Gastrocnemius medialis (tissue), 4 donors: ENCODE measurements at regions not wholly inside any gene's neighbourhood (a gene's known extent, or its start where the extent isn't known, plus 50 kb on each side); places are given as distances from the start of the nearest gene placed in this dataset.

Source experiments
- ATAC-seq, 2 donors: fragments of 150-250 bp; one replicate each; pipeline ENCODE4 v1.9.1; 2016
- DNase-seq, 2 donors: peaks; one replicate each; pipeline ENCODE4 v3.0.0-alpha.2; 2019
- H3K27ac ChIP-seq, 4 donors: fragments of 200-600 bp; sonication (generic); 1 replicate in 1 of 4; 2 replicates in 3 of 4; pipeline ENCODE4 v1.5.1; 2016 to 2018; ENCODE audit warnings: mild to moderate bottlenecking in 2 of 4, moderate library complexity in 1 of 4
- H3K27me3 ChIP-seq, 3 donors: fragments of 200-600 bp; sonication (generic) in 2 of 3; 1 replicate in 1 of 3; 2 replicates in 2 of 3; pipeline versions ENCODE4 v1.5.1 to v1.6.0; 2016 to 2019; ENCODE audit warnings: mild to moderate bottlenecking in 1 of 3, moderate library complexity in 1 of 3
- H3K36me3 ChIP-seq, 2 donors: fragments of 200-600 bp; sonication (generic) in 1 of 2; one replicate each; pipeline ENCODE4 v1.5.1; 2017 to 2018
- H3K4me1 ChIP-seq, 2 donors: fragments of 200-600 bp; sonication (generic) in 1 of 2; one replicate each; pipeline ENCODE4 v1.5.1; 2016 to 2017; ENCODE audit warnings: mild to moderate bottlenecking in 2 of 2
- H3K4me3 ChIP-seq, 4 donors: fragments of 200-600 bp; sonication (generic) in 3 of 4; 1 replicate in 1 of 4; 2 replicates in 3 of 4; pipeline ENCODE4 v1.5.1; 2016 to 2019; ENCODE audit warnings: mild to moderate bottlenecking in 2 of 4
- H3K9me3 ChIP-seq, 3 donors: fragments of 200-600 bp; sonication (generic) in 2 of 3; 1 replicate in 1 of 3; 2 replicates in 2 of 3; pipeline ENCODE4 v1.5.1; 2016 to 2019
- CTCF ChIP-seq, 5 experiments: fragments of 450-650 bp in 3 of 5; fragments of 200-600 bp in 2 of 5; sonication (generic) in 2 of 5; IDR thresholded peaks in 4 of 5; conservative IDR thresholded peaks in 1 of 5; 1 replicate in 4 of 5; 2 replicates in 1 of 5; pipeline ENCODE4 v1.5.1; 2016 to 2019; ENCODE audit warnings: antibody characterized with exemption in 5 of 5, mild to moderate bottlenecking in 3 of 5, moderate library complexity in 3 of 5
- POLR2A ChIP-seq, 2 donors: fragments of 450-650 bp; IDR thresholded peaks; one replicate each; pipeline ENCODE4 v1.6.1; 2017; ENCODE audit warnings: antibody characterized with exemption in 2 of 2, mild to moderate bottlenecking in 2 of 2, moderate library complexity in 2 of 2
- in situ Hi-C, 4 donors: fragments of 200-750 bp; cut with MboI; loops; one replicate each; pipeline versions ENCODE4 v1.15.0 to v1.8.0; 2017; ENCODE audit warnings: low sequenced_read_pairs in 4 of 4
- intact Hi-C: fragments of 100-400 bp; cut with DNase I; formaldehyde crosslinking; loops from one replicate; pipeline ENCODE4 v1.15.1; 2023; ENCODE audit warnings: low total_unique reads

DNA sequence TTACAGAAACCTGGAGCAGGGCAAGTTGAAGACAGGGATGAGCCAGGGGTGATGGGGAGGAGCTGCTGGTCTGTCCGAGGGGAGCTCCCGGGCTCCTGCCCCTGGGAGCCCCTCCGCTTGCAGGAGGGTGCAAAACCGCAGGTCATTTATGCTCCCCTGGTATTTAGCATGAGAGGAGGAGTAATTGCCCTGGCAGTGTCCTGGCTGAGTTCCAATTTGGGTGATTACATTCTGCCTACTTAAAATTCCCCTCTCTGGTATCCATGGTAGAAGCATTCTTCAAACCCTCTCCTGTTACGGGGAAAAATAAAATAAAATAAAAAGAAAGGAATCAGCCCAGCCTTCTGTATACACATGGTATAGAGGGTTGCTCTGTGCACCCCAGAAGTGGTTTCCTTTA lies 61.7 kb upstream of the VRK1 start:
- no peak overlapping the region for H3K27ac ChIP-seq
- H3K4me3 ChIP-seq, result no peak overlapping the region
- TF ChIP-seq CTCF (IDR thresholded peaks at IDR 0.05 in 4 of 5, conservative IDR thresholded peaks at IDR 0.05 in 1 of 5), result no peak
- no peak for TF ChIP-seq POLR2A (IDR thresholded peaks at IDR 0.05)
- intact Hi-C loops, result no loop called here
- ATAC-seq (no peak), DNase-seq (no peak)
- H3K4me1 ChIP-seq, result no peaks in the 10 kb centered on the region
- in situ Hi-C loops, result loop anchor here in 1 of 4 donors (25.0 kb wide), 1 partner anchor 173 kb away; no protein-coding TSS in a partner anchor
- H3K27me3 ChIP-seq, result peaks cover 33 to 45% (median 35%) of the 10 kb centered on the region in 3 donors
- no peaks in the 10 kb centered on the region for H3K9me3 ChIP-seq
- H3K36me3 ChIP-seq, result no peaks in the 10 kb centered on the region

DNA sequence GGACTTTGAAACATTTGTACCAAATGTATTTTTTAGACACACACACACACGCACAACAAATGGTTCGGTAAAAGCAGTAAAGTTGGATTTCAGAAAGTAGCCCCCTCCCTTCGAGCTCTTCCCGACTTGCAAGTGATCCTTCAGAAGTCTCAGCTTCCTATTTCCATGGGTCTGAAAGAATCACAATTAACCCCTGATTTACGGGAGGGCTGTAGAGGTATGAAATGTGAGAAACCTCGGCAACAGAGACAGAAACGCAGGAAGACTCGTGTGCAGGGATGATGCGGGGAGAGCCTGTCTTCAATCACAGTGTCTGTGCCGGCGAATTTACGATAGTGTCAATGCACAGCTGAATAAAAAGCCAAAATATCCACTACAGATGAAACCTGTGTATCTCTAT lies 60.7 kb upstream of the VRK1 start:
- DNase-seq (no peak), ATAC-seq (no peak)
- intact Hi-C loops, result no loop called here
- in situ Hi-C loops, result loop anchor here in 1 of 4 donors (25.0 kb wide), 1 partner anchor 174 kb away; no protein-coding TSS in a partner anchor
- Histone ChIP-seq H3K4me1 (peaks cover 0 to 3% of the 10 kb centered on the region in 2 donors), H3K27me3 (peaks cover 35 to 49% (median 42%) of the 10 kb centered on the region in 3 donors), H3K27ac (no peak overlapping the region), H3K9me3 (no peaks in the 10 kb centered on the region), H3K4me3 (no peak overlapping the region), H3K36me3 (no peaks in the 10 kb centered on the region)
- no peak for TF ChIP-seq POLR2A (IDR thresholded peaks at IDR 0.05)
- TF ChIP-seq CTCF (IDR thresholded peaks at IDR 0.05 in 4 of 5, conservative IDR thresholded peaks at IDR 0.05 in 1 of 5), result no peak

- H3K36me3 ChIP-seq, result no peaks in the 10 kb centered on the region
- in situ Hi-C loops (loop anchor here in 1 of 4 donors (25.0 kb wide), 1 partner anchor 176 kb away; no protein-coding TSS in a partner anchor), intact Hi-C loops (no loop called here)
- no peak overlapping the region for H3K4me3 ChIP-seq
- no peak for TF ChIP-seq POLR2A (IDR thresholded peaks at IDR 0.05)
- no peak for TF ChIP-seq CTCF (IDR thresholded peaks at IDR 0.05 in 4 of 5, conservative IDR thresholded peaks at IDR 0.05 in 1 of 5)
- no peaks in the 10 kb centered on the region for H3K9me3 ChIP-seq
- ATAC-seq (no peak), DNase-seq (no peak)
- peaks cover 47 to 59% (median 55%) of the 10 kb centered on the region in 3 donors for H3K27me3 ChIP-seq
- H3K4me1 ChIP-seq, result peaks cover 0 to 3% of the 10 kb centered on the region in 2 donors
- H3K27ac ChIP-seq, result no peak overlapping the region
These were observed 59.3 kb upstream of the VRK1 start for GRCh38 chr14:96737881-96738280.

DNA sequence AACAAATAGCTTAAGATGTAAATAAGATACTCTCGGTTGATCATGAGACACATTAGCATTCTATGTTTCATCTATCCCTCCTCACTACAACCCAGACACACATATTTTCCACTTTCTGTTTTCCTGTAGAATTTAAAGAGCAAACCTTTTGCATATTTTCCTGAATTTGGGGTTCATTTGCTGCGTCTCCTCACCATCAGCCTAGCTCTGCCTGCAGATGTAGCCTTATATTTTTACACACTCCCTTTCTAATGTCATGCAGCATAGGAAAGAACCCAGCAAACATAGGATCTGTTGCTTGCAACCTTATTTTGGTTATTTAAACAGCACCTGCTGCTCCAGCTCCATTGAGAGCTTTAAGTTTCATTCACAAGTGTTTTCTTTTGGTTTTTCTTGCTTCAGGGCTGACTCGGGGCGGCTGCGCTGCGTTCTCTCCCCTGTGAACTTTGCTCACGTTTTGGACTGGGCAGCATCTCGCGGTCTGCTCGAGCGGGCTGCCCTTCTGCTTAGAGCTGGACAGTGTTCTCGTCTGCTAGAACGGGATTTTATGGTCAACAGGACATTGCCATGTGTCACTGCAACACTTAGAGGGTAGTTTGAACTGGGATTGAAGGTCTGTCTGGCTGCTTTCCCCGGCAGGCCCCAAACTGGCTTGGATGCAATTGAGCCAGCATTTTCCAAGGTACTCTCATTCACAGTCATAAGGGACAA lies 57.8 kb upstream of the VRK1 start:
- no peak for TF ChIP-seq CTCF (IDR thresholded peaks at IDR 0.05 in 4 of 5, conservative IDR thresholded peaks at IDR 0.05 in 1 of 5)
- H3K4me1 ChIP-seq, result peaks cover 0 to 3% of the 10 kb centered on the region in 2 donors
- no peak for DNase-seq
- intact Hi-C loops (no loop called here), in situ Hi-C loops (loop anchor here in 1 of 4 donors (25.0 kb wide), 1 partner anchor 177 kb away; no protein-coding TSS in a partner anchor)
- H3K27ac ChIP-seq, result no peak overlapping the region
- peaks cover 50 to 63% (median 58%) of the 10 kb centered on the region in 3 donors for H3K27me3 ChIP-seq
- H3K36me3 ChIP-seq, result no peaks in the 10 kb centered on the region
- no peaks in the 10 kb centered on the region for H3K9me3 ChIP-seq
- no peak overlapping the region for H3K4me3 ChIP-seq
- ATAC-seq, result no peak
